SU-DHL-6 (cell line): ENCODE measurements at regions not wholly inside any gene's neighbourhood (a gene's known extent, or its start where the extent isn't known, plus 50 kb on each side); places are given as distances from the start of the nearest gene placed in this dataset.

Experiments used
- H2AFZ ChIP-seq: fragments of 200-600 bp; sonication (generic); 2 replicates; pipeline ENCODE4 v1.6.1; 2014; ENCODE audit warnings: low read depth, mild to moderate bottlenecking, moderate library complexity, mixed read lengths, antibody characterized with exemption, low read length; ENCODE audit not compliant: severe bottlenecking
- H3F3A ChIP-seq: fragments of 200-600 bp; shearing (Covaris generic); 2 replicates; pipeline ENCODE4 v1.6.0; 2016; ENCODE audit warnings: antibody characterized with exemption, mild to moderate bottlenecking; ENCODE audit not compliant: insufficient read depth
- H3K27ac ChIP-seq: fragments of 200-600 bp; sonication (generic); 2 replicates; pipeline ENCODE4 v1.5.1; 2016; ENCODE audit warnings: low read depth, mild to moderate bottlenecking, low read length, moderate library complexity, mixed read lengths
- H3K27me3 ChIP-seq: fragments of 200-600 bp; sonication (generic), shearing (Covaris generic); 2 replicates; pipeline ENCODE4 v1.6.0; 2014; ENCODE audit warnings: mild to moderate bottlenecking, low read length
- H3K36me3 ChIP-seq: fragments of 200-600 bp; sonication (generic); 2 replicates; pipeline ENCODE4 v1.6.1; 2014; ENCODE audit warnings: mild to moderate bottlenecking, low read length, mixed read lengths
- H3K4me2 ChIP-seq: fragments of 300-600, 200-600 bp; shearing (Covaris generic), sonication (generic); 2 replicates; pipeline ENCODE4 v1.6.0; 2014; ENCODE audit warnings: low read length, low read depth, mild to moderate bottlenecking; ENCODE audit not compliant: poor library complexity, severe bottlenecking
- H3K4me3 ChIP-seq: fragments of 200-600 bp; sonication (generic); 2 replicates; pipeline ENCODE4 v1.5.1; 2014; ENCODE audit warnings: antibody characterized with exemption, low read length, mild to moderate bottlenecking, mixed read lengths; ENCODE audit not compliant: insufficient read depth, poor library complexity, severe bottlenecking
- H3K79me2 ChIP-seq: fragments of 200-600 bp; sonication (generic); 2 replicates; pipeline ENCODE4 v1.6.1; 2014; ENCODE audit warnings: mild to moderate bottlenecking, low read length, moderate library complexity; ENCODE audit not compliant: insufficient read depth
- H3K9ac ChIP-seq: fragments of 200-600 bp; sonication (generic); 2 replicates; pipeline ENCODE4 v1.7.0; 2014; ENCODE audit warnings: mild to moderate bottlenecking, low read length
- H3K9me2 ChIP-seq: fragments of 200-600 bp; sonication (generic); replicated peaks from 2 replicates; pipeline ENCODE4 v1.6.1; 2014; ENCODE audit warnings: low read length; ENCODE audit not compliant: insufficient read depth
- H3K9me3 ChIP-seq: fragments of 200-600 bp; sonication (generic); 2 replicates; pipeline ENCODE4 v1.6.1; 2014; ENCODE audit warnings: low read length, mixed read lengths; ENCODE audit not compliant: insufficient read depth
- H4K20me1 ChIP-seq: fragments of 200-600 bp; sonication (generic); 2 replicates; pipeline ENCODE4 v1.6.1; 2014; ENCODE audit warnings: low read depth, mild to moderate bottlenecking, antibody characterized with exemption, low read length, moderate library complexity, mixed read lengths
- CTCF ChIP-seq: fragments of 200-600 bp; sonication (generic); IDR thresholded peaks from one replicate; pipeline ENCODE4 v1.5.1; 2017; ENCODE audit warnings: antibody characterized with exemption, mild to moderate bottlenecking, low read length, moderate library complexity; ENCODE audit not compliant: insufficient read depth, poor library complexity, severe bottlenecking
- EZH2phosphoT487 ChIP-seq: fragments of 200-600 bp; sonication (generic), shearing (Covaris generic); conservative IDR thresholded peaks from 2 replicates; pipeline ENCODE4 v1.6.1; 2018; ENCODE audit warnings: mild to moderate bottlenecking, antibody characterized with exemption, low read length, moderate library complexity, mixed read lengths

- H3K27me3 ChIP-seq, result 0 out of 2 replicates have a peak, but pooled peaks cover 2% of the 10 kb centered on the region
- TF ChIP-seq EZH2phosphoT487 (no peak), CTCF (no peak)
- no peak overlapping the region for H2AFZ ChIP-seq
- H3F3A ChIP-seq, result no peaks in the 10 kb centered on the region
- no peak overlapping the region for H3K4me2 ChIP-seq
- no peak overlapping the region for H3K9ac ChIP-seq
- H3K9me2 ChIP-seq, result no peaks in the 10 kb centered on the region
- H3K9me3 ChIP-seq, result no peaks in the 10 kb centered on the region
- no peak overlapping the region for H3K4me3 ChIP-seq
- H3K27ac ChIP-seq, result no peak overlapping the region
- no peaks in the 10 kb centered on the region for H3K36me3 ChIP-seq
- no peaks in the 10 kb centered on the region for H3K79me2 ChIP-seq
- H4K20me1 ChIP-seq, result no peaks in the 10 kb centered on the region
Observed at GRCh38 chr13:44807449-44808034, 181.7 kb downstream of the NUFIP1 start.

GRCh38 chr13:44806826-44807225, 182.4 kb downstream of the NUFIP1 start:
- Histone ChIP-seq H3K9me3 (no peaks in the 10 kb centered on the region), H3F3A (no peaks in the 10 kb centered on the region), H3K9ac (no peak overlapping the region), H3K9me2 (no peaks in the 10 kb centered on the region), H3K36me3 (no peaks in the 10 kb centered on the region), H3K4me2 (no peak overlapping the region), H2AFZ (no peak overlapping the region), H3K79me2 (no peaks in the 10 kb centered on the region), H4K20me1 (no peaks in the 10 kb centered on the region), H3K4me3 (no peak overlapping the region), H3K27ac (no peak overlapping the region), H3K27me3 (0 out of 2 replicates have a peak, but pooled peaks cover 2% of the 10 kb centered on the region)
- no peak for TF ChIP-seq EZH2phosphoT487

- H3K27ac ChIP-seq, result no peak overlapping the region
- H3K27me3 ChIP-seq, result 0 out of 2 replicates have a peak, but pooled peaks cover 2% of the 10 kb centered on the region
- H2AFZ ChIP-seq, result no peak overlapping the region
Observed at GRCh38 chr13:44805585-44805984, 183.7 kb downstream of the NUFIP1 start.

More at GRCh38 chr13:44805585-44805984, 183.7 kb downstream of the NUFIP1 start:
- Histone ChIP-seq H3K9me3 (no peaks in the 10 kb centered on the region), H3K9ac (no peak overlapping the region), H3K79me2 (no peaks in the 10 kb centered on the region), H3K4me3 (no peak overlapping the region), H3K9me2 (no peaks in the 10 kb centered on the region), H3F3A (no peaks in the 10 kb centered on the region), H4K20me1 (no peaks in the 10 kb centered on the region), H3K36me3 (no peaks in the 10 kb centered on the region), H3K4me2 (no peak overlapping the region)
- TF ChIP-seq EZH2phosphoT487, result no peak
- TF ChIP-seq CTCF, result no peak
